ENCODE measurements at regions not wholly inside any gene's neighbourhood (a gene's known extent, or its start where the extent isn't known, plus 50 kb on each side); places are given as distances from the start of the nearest gene placed in this dataset.

DNA sequence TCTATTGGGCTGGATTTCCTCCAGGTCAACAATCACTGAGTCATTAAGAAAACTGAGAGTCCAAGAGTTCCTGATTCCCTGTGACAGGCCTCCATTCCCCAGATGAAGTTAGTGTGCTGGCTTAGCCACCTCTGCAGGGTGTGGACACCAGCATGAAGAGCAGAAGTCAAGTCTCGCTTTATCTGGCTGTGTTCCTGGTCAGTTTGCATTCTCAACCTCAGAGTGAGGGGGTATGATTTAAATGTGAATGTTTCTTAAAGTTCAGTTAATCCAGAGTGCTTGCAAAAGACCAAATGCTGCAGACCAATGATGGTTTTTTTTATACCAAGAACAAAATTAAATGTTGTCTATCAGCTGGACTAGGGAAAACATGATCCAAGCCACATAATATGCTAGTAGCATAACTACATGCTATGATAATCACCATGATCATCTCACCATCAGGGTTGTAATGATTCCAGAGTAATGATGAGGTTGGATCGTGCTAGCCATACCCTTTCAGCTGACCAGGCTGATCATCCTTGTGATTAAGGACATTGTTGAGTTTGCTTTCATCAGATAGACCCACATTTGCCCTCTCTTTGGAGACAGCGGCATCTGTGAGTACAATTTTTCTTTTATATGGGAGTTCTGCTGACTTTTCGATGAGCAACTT lies 145.8 kb upstream of the ARHGAP20 start:
- Histone ChIP-seq H3K79me2 (no peaks in the 10 kb centered on the region), H3K4me1 (no peaks in the 10 kb centered on the region), H3K27ac (no peak overlapping the region), H3K27me3 (ENCODE audit: control insufficient read depth, insufficient read depth, low read length) (no peaks in the 10 kb centered on the region), H3K36me3 (ENCODE audit: control insufficient read depth, insufficient read depth, low read length) (no peaks in the 10 kb centered on the region), H2AFZ (no peak overlapping the region), H3K4me3 (ENCODE audit: low read depth, low read length) (no peak overlapping the region), H3K9me3 (ENCODE audit: control insufficient read depth, low read length) (no peaks in the 10 kb centered on the region), H3K4me2 (ENCODE audit: low read length) (no peak overlapping the region), H3K9ac (no peak overlapping the region)
- TF ChIP-seq CTCF (IDR thresholded peaks at IDR 0.05), result no peak

DNA sequence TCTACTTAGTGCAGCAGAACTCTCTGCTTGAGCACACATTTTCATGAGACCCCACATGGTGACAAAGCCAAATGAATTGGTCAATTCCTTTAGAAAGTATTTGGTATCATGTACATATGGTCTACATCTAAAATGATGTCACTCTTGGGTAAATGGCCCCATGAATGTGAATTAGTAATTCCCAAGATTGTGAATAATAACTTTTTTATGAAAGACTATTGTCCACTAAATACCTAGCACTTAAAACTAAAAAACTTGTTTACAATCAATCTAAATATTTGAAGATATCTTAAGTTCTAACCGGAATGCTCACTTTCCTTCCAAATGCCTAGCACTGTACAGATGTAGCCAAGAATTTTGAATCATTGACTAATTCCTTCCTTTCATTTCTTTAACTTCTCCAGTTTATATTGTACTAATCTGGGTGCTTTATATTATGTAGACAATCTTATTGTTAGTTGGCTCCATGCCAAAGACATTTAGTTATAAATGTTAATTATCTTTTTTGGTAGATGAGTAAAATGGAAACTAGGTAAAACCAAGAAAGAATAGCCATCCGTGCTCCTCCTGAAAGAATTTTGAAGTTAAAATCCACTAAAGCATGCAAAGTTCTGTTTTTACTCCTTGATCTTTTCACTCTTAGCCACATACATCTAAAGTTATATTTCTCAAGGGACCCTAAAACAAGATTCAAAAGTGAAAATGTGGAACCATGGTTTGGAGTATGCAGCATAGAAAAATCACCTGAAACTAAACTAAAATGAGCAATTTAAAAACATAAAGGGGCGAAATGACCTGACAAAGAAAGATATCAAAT lies 145.0 kb upstream of the ARHGAP20 start:
- no peak for TF ChIP-seq CTCF (IDR thresholded peaks at IDR 0.05)
- Histone ChIP-seq H2AFZ (no peak overlapping the region), H3K4me1 (no peaks in the 10 kb centered on the region), H3K27me3 (ENCODE audit: control insufficient read depth, insufficient read depth, low read length) (no peaks in the 10 kb centered on the region), H3K36me3 (ENCODE audit: control insufficient read depth, insufficient read depth, low read length) (no peaks in the 10 kb centered on the region), H3K9ac (no peak overlapping the region), H3K4me2 (ENCODE audit: low read length) (no peak overlapping the region), H3K79me2 (no peaks in the 10 kb centered on the region), H3K27ac (no peak overlapping the region), H3K9me3 (ENCODE audit: control insufficient read depth, low read length) (no peaks in the 10 kb centered on the region), H3K4me3 (ENCODE audit: low read depth, low read length) (no peak overlapping the region)

DNA sequence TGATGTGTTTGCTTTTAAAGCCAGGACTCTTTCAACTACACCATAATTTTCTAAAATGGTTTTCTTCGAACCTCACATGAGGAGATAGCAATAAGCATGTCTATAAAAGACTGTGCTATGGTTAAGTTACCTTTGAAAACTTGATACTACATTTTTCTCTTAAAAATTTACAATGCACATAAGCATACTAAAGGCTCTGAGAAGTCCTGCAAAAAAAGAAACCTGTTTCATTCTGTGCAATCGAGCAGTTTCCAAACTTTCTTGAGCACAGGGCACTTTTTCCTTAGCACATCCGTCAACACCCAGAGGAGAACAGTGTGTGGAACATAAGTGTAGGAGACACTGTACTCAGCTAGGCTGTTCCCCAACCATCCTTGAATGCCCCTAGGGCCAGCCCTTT lies 144.1 kb upstream of the ARHGAP20 start:
- no peaks in the 10 kb centered on the region for H3K27me3 ChIP-seq (ENCODE audit: control insufficient read depth, insufficient read depth, low read length)
- H3K79me2 ChIP-seq, result no peaks in the 10 kb centered on the region
- H3K4me1 ChIP-seq, result no peaks in the 10 kb centered on the region
- H3K9ac ChIP-seq, result no peak overlapping the region
- no peak overlapping the region for H2AFZ ChIP-seq
- TF ChIP-seq CTCF (IDR thresholded peaks at IDR 0.05), result no peak
- H3K4me3 ChIP-seq (ENCODE audit: low read depth, low read length), result no peak overlapping the region
- H3K36me3 ChIP-seq (ENCODE audit: control insufficient read depth, insufficient read depth, low read length), result no peaks in the 10 kb centered on the region
- no peaks in the 10 kb centered on the region for H3K9me3 ChIP-seq (ENCODE audit: control insufficient read depth, low read length)
- no peak overlapping the region for H3K4me2 ChIP-seq (ENCODE audit: low read length)
- H3K27ac ChIP-seq, result no peak overlapping the region

GRCh38 chr11:110855191-110855590 lies 143.0 kb upstream of the ARHGAP20 start:
- no peak for TF ChIP-seq CTCF (IDR thresholded peaks at IDR 0.05)
- no peaks in the 10 kb centered on the region for H3K27me3 ChIP-seq (ENCODE audit: control insufficient read depth, insufficient read depth, low read length)
- no peak overlapping the region for H3K4me3 ChIP-seq (ENCODE audit: low read depth, low read length)
- no peaks in the 10 kb centered on the region for H3K79me2 ChIP-seq
- H3K4me1 ChIP-seq, result no peaks in the 10 kb centered on the region
- H3K36me3 ChIP-seq (ENCODE audit: control insufficient read depth, insufficient read depth, low read length), result no peaks in the 10 kb centered on the region
- no peak overlapping the region for H3K4me2 ChIP-seq (ENCODE audit: low read length)
- no peaks in the 10 kb centered on the region for H3K9me3 ChIP-seq (ENCODE audit: control insufficient read depth, low read length)
- H3K27ac ChIP-seq, result no peak overlapping the region
- no peak overlapping the region for H2AFZ ChIP-seq
- H3K9ac ChIP-seq, result no peak overlapping the region
